NOMO-1 treated with dmso at 0.1 percent for 144 hours (cell line): ENCODE measurements at regions not wholly inside any gene's neighbourhood (a gene's known extent, or its start where the extent isn't known, plus 50 kb on each side); places are given as distances from the start of the nearest gene placed in this dataset.

ENCODE experiments used
- DNase-seq: peaks from one replicate; lab custom pipeline; 2025; ENCODE audit not compliant: unreplicated experiment; lab: John Stamatoyannopoulos, UW

DNA sequence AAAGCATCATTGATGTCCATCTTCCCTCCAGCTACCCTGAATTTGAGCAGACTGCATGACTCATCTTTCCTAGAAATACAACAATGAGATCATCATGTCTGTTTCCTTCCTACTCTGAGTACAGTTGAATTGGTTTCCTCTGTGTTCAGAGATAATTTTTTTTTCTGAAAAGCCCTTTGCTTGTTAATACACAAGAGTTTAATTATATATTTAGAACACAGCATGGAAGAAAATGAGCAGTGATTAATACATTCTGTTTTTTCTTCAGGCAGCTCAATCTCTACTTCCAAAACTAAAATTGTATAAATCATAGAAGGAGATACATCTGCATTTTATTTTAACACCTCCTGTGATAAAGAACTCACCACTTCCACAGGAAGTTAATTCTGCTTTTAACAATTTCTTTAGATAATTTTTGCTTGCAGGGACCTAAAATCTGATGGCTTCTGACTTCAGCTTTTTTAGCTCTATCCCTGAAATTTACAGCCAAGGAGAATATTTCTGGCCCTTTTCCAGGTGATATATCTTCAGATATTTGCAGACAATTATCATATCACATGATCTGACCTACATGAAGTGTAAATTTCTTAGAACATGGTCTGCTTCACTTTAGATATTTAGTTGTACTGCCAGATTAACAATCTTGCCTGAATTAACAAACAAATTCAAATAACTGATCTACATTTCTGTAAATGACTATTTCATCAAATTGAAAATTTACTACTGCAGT is 249.0 kb downstream of the TRIB2 start:
- DNase-seq = no peak

DNA sequence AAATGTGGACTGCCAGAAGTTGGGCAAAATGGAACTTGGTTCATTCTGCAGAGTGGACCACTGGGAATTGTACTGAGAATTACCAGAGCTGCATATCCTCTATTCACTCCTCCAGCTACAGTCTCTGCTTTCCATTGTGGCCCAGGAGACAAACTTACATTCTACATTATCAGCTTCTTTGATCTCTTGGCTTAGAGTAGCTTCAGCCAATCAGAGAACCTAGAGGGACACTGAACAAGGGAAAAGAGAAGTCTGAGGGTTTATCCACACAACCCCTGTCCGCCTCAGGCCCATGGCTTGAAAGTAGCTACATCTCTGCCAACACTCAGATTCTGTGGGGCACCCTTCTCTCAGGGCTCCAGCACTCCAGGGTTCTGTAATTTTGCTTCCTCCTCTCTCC is 251.1 kb downstream of the TRIB2 start:
- DNase-seq = no peak

DNA sequence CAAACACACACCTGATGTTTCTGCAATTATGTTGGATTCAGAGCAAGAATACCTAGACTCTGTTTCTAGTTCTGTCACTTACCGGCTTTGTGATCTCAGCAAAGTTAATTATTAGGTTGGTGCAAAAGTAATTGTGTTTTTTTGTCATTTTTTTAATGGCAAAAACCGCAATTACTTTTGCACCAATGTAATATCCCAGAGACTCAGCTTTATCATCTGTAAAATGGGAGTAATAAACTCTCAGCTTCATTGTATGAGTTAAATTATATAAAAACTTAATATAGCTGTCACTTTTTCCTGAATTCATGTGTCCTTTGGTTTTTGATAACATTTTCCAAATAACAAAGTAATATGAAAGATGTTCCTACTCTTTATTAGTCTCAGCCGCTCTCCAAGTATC is 251.7 kb downstream of the TRIB2 start:
- no peak for DNase-seq

DNA sequence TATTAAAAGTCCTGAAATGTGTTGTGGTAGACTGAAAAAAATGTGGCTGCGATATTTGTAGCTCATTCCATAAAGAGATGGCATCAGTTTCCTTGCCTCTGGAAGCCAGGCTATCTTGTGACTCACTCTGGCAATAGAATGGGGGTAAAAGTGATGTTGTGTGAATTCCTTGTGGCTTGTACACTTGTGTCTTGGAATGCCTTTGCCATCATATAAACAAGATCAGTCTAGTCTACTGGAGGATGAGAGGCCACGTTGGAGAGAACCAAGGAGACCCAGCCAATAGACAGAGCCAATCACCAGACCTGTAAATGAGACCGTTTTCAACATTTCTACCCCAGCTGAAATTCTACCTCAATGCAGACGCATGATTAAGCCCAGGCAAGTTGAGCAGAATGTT is 254.1 kb downstream of the TRIB2 start:
- DNase-seq = no peak

DNA sequence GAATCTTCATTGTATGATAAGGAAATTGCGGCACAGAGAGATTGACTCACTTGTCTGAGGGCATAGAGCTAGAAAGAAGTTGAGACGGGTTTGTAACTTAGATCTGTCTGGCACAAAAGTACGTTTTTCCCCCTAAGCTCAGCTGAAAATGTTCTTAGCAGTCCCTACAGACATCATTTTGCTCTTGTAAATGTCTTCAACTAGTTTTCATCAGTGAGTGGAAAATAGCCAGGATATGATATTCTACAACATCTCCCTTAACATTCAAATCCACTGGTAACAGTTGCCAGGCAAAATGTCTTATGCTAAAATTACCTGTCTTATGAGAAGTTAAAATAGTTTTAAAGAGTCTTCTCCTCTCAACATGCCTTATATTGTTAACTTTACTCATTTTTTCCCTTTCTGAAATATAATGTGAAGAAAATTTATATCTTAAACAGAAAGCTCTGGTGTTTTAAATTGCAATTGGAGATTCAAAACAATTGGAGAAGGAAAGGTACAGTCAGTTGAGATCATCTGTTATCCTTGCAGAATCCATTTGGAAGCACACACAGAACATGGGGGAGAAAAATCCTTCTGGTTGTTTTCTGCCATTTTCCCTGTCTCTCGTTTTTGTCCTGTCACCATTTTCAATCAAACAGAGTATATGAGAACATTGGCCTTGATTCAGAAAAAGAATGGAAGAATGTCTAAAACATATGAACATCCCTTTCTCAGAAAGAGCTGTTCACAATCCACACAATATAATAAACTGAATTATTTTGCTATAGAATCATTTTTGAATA is 255.0 kb downstream of the TRIB2 start:
- no peak for DNase-seq

DNA sequence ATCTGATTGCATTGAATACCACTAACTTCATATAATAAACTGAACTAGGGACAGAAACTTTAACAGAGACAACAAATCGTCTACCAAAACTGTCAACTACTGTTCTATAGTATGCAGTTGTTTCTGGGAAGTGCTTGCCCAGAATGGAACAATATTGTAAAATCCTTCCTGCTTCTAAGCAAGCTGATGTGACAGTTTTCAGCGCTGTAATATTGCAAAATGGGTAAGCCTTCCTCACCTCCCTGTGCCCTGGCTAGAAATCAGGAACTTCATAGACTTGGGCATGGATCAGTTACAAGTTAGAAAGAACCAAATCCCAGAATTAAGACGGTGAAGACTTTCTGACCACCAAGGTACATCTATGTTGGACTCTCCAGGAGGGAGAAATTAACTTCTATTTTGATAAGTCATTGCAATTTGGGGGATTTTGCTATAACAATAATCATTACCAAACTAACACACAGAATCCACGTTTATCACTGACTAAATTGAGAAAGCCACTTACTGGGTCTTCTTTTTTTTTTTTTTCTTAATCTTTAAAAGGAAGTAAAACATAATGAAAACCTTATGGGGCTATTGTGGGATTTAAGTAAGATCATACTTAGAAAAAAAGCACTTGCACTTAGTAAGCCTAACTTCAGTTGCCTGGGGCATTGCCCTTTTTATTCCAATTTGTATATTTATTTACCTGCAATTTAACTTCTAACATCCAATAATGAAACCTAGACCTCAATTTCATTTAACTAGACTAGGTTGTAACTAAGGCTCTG is 261.5 kb downstream of the TRIB2 start:
- DNase-seq = no peak

DNA sequence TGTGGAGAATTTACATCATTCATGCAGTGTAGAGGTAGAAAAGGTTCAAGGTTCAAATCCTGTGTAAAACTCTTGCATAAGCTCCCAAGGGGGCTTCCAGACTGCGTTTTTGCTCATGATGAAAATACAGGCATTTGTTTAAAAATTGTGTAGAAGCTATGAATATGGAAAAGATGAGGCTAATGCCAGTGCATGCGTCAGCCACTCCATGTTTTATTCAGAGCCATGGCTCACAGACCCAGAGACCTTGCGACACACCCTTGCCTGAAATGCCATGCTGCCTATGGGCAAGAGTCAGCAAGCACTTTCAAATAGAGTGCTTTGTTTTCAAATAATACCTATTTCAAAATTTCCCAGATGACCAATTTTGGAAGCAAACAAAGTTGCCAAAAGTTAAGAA is 262.3 kb downstream of the TRIB2 start:
- no peak for DNase-seq

DNA sequence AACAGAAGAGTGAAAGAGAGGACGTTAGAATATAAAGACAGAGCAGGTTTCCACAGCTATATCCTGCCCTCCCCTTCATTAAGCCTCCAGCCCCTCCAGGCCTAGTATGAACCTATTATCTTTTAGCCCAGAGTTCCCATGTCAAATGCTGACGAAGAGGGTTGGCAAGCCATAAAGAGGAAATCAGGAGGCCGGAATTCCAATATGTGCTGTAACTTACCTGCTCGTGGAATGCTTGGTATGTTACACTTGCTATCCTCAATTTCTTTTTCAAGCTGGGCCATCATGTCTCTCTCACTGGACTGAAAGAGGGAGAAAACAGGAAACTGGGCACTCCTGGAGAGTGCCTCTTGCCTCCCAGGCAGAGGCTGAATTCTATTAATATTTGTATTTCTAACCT is 264.1 kb downstream of the TRIB2 start:
- no peak for DNase-seq

DNA sequence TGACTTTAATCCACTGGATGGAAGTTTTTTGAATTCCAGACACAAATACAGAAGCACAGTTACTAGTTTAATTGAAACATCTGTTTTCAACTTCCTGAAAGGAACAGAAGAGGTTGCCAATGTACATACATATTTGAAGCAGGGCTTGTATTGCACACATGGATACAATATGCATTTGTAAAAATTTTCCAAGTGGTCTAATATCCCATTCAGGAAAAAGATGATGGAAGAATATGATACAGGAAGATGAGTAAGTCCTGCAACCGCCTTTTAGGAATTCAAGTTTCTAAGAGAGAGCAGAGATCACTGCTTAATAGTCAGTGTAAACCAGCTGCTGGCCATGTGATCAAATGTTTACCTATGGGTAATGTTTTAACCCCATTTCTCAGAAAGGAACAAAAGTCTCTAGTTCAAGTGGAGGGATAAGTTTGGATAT is 265.4 kb downstream of the TRIB2 start:
- no peak for DNase-seq

DNA sequence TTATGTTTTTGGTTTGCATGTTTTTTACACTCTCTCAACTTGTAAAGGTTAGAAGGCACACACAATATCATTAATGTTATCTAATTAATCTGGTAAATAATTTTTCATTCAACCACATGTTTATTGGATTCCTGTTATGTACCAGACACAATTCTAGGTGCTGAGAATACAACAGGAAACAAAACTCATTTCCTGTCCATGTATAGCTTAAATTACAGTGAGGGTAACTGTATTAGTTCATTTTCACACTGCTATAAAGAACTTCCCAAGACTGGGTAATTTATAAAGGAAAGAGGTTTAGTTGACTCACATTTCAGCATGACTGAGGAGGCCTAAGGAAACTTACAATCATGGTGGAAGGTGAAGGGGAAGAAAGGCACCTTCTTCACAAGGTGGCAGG is 270.5 kb downstream of the TRIB2 start:
- no peak for DNase-seq

DNA sequence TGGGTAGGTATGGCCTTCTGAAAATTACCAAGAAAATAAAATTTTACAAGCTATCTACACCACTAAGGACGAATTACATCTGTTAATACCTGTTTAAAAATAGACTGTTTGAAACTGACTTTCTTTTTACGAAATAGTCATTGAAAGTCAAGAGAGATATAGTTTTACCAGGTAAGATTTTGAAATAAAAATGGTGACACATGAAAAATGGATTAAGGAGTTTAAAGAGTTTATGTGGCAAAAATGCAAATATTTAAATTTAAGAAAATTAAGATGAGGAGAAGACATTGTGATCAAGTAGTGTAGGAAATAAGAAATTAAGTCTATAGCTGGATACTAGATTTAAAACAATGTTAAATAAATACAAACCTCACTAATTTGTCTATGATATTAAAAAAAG is 271.5 kb downstream of the TRIB2 start:
- no peak for DNase-seq

DNA sequence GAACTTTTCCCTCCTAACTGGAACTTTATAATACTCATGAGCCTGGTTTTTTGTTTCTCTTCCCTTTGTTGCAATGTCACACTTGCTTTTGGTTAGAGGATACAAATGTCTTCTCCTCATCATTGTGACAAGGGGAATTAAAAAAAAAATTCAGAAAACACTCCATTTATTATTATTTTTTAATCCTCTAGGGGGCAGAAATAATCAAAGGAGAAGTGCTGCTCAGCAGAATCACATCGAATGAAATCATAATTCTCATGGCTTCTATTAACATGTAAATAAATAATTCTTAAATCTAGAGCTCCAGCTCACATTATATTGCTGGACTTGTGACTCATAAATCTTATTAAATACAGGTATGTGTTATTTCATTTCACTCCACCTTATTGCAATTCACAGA is 273.8 kb downstream of the TRIB2 start:
- DNase-seq = no peak

DNA sequence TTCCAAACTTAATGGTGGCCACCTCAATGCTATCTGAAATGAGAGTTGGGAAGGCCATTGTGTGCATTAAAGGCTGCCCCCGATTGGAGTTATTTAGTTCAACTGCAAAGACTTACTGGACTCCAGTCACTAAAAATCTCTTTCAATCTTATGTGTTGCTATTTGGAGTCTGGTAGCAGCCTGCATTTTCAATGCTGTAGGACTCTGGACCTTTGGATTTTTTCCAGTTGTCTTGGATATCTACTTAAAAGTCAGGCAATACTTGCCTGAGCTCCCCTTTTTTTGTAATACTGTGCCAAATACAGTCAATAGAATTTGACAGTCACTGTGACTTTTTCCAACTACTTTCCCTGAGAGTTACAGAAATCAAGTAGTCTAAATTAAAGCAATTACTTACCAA is 281.9 kb downstream of the TRIB2 start:
- no peak for DNase-seq

DNA sequence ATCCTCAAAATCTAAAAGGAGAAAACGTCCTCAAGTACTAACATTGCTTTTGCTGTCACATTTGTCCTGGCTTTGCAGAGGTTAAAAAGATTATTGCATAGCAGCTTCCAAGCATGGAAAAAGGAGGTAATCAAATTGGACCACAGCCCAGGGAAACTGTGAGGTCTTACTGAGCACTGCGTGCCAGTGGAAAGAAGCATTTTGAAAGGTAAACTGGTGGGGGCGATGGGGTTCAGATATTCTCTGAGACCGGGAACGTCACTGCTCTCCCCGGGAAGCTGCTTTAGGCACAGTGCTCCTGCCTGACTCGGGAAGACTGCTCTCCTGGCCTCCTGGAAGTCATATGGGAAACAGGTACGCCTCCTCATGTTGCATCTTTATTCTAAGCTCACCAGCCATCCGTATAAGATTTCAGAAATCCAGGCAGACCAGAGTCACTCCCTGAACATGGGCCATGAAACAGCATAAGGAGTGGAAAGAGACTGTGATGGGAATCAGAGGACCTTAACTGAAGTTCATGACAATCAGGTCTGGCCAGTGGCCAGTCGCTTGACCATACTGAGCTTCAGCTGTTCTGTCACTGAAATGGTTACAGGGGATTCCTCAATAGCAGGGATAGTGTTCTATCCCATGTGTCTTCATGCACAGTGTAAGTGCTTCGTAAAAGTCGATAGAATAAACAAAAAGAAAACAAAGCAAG is 284.1 kb downstream of the TRIB2 start:
- no peak for DNase-seq

DNA sequence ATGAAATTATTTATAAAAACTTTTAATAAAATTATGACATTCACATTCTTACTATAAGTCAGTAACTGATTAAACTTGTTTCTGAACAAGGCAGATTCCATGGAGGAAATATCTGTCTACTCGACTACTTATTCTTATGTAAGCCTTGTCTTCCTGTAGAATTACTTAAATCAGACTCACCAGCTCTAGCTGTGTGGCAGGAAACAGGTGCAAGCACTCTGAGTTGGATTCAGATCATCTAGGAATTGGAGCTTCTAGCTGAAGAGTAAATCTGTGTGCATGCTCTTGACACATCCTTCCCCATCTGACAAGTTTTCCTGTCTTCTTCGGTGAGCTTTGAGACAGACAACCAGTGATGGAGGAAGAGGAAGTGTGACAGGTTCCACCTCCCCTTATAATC is 284.7 kb downstream of the TRIB2 start:
- no peak for DNase-seq

DNA sequence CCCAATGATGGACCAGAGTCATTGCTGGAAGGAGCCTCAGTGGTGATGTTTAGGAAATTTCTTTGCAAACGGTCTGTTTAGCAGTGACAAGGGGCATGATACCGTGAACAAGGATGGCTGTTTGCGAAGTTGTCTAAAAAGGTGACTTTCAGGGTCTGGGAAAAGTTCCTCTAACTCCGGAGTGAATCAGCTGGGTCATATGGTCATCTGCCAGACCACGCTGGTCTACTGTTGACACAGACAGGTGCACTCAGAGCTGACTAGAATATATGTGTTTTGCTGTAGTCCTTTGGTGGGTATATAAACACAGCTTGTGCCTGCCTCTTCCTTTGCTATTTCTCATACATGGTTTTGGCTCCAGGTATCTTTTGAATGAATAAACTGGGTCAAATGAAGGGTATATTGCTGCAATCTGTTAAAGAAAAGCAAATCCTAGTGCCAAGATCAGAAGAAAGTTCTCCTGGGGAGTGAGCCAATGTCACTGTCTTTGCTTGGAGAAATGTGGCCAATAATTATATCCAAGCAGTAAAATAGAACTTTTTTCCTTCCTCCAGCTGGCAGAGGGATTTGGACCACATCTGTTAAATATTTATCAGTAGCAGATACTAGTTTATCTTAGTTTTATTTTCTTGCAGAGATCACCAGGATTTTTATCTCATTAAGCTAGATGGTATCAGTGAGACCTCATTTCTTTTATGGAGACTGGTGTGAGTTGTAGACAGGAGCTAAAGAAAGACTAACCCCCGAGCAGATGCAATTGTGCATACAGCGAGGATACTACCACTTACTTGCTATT is 286.0 kb downstream of the TRIB2 start:
- no peak for DNase-seq

DNA sequence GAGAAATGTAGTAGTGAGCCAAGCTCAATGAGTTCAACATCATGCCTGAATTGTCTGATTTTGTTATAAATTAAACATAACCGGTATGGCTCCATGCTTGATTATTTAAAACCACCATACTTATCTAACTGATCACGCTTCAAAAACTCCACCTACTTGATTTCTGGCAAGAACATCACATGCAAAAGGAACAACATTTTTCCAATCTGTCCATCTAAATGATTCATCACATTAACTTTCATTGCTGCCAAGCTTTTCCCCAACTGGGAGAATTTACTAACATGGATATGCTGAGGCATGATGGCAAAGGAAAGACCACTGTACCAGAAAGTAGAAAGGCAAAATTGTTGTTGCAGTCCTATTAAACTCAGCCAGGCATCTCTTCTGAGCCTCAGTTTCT is 286.8 kb downstream of the TRIB2 start:
- DNase-seq = no peak

DNA sequence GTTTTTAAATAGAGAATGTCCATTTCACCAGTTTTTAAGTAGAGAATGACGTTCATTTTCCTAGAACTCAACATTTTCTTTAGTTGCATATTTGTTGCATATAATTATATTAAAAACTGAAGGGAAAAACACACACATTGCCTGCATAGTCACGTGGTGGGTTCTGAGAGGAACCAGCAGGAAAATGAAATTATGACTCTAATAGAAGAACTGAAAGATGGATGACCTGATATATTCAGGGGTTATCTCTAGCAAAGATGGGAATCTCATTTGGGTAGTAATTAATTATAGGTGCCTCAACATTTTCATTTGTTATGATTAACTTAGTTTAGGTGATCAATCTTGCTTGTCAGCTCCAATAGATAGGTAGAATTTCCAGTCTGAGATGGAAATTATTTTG is 288.3 kb downstream of the TRIB2 start:
- DNase-seq = no peak

DNA sequence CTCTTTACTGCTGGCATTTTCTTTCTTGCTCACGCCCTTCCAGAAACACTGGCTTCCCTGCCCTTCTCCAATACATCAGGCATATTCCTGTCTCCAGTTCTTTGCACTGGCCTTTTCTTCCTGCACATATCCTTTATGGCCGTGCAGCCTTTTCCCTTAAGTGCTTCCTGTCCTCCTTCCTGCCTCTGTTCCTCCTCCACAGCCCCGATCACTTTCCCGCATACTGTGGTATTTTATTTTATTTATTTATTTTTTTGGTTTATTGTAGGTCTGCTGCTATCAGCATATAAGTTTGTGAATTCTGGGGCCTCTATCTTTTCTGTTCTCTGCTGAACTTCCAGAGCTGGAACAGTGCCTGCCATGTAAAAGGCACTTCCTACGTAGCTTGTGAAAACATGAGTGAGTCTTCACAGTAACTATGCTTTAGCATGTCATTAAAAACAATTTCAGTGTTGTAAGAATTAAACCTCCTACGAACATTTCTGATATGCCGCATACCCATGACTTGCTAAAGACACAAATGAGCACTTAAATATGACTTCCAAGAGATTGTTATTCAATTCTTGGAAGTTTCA is 289.1 kb downstream of the TRIB2 start:
- DNase-seq = no peak

DNA sequence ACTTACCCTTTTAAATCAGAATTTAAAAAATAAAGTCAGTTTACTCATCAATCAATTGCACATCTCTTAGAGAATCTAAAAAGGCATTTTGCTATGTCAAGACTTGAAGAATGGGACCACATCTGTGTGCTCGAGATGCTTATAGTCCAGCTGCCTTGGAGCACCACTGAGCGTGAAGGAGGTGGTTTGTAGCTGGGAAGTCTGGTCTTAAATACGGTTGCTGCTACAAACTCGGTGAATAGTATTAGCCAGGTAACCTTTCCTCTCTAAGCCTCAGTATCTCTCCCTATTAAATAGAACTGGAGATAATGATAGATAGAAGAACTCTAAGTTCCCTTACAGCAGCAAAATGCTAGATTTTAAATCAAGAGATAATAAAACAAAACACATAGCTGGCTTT is 289.7 kb downstream of the TRIB2 start:
- no peak for DNase-seq
